NCI-H226 (cell line): ENCODE measurements at regions not wholly inside any gene's neighbourhood (a gene's known extent, or its start where the extent isn't known, plus 50 kb on each side); places are given as distances from the start of the nearest gene placed in this dataset.
"Not testable (repeated sequence)": the region's sequence is repeated elsewhere in the genome, so short reads cannot be mapped to it uniquely, and the experiment has no call there.

Experiments
- DNase-seq: peaks from one replicate; pipeline ENCODE4 v3.0.0-alpha.2; 2015

DNA sequence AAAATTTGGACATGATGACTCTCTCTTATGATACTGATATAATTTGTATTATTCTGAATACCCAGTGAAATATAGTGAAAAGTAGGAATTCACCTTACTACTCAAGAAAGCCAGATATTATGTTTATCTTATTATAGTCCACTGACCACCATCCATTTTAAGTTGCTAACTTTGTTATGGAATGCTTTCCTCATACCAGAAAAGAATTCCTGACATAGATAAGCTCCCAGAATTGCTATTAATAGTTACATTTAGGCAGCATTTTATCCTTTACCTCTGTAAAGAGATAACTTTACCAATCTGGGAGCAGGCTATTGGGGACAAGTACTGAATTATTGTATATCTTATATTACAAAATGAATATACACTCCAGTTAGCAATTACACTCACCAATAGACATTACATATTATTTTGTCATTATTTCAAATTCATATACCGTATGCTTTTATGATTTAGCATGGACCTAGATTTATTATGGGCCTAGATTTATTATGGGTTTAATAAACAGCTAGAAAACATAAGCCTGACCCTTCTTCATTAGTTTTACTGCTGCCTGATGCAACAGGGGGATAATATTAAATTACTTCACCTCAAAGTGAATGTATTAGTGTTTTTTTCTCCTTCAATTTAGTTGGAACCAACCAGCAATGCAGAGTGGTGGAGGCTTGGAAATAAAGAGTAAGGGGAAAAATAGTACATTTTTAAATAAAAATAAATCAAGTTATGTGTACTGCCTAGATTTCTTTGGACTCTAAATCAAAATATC lies 1886.1 kb downstream of the PCDH9 start:
- DNase-seq: peak; percentile 32

DNA sequence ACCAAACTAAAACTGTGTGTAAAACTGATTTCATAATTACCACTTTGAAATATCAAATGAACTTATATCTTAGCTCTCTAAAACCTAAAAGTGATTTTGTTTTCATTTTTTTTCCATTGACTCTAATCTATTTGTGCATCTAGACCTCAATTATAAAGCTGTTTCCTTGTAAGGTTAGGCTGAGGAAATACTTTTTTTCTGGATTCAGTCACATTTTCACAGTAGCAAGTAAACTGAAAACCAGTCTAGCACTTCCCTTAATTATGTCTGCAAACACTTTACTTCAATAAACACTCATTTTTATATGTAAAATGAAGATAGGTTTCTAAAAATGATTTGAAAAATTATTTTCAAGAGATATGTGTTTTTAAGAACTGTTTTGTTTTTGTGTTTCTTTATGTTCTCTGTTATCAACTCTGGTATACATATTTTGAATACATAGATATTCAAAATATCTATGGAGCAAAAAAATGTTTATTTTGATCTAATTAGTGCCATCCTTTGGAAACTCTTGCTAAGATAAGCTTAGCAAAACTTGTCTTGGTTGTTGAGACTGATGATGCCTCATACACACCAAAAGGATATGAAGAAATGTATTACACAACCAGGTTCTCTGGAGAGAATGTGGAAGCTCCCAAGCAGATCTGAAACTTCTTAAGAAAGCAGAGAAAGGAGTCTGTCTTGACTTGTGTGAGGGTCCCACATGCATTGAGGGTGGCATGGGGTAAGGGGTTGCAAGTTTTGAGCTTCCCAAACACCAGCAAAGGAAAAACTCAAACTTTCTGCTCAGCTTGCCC lies 1887.4 kb downstream of the PCDH9 start:
- DNase-seq: peak; percentile 11

DNA sequence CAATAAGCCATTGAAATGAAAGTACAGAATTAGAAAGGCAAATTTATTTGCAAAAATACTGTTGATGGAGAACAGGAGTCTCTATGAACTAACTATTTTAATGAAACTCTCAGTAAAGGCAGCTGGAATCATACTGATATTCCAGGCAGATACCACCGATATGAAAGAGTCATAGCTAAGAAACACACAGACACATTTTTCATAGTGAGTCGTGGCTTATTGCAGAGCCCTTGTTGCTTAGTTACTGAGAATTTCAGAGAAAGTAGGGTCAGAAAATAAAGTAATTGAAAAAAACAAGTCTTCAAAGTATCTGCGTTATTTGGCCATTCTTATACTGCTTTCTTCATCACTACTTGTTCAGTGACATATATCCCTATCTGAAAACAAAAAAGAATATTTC lies 1890.9 kb downstream of the PCDH9 start:
- DNase-seq: peak; percentile 16

DNA sequence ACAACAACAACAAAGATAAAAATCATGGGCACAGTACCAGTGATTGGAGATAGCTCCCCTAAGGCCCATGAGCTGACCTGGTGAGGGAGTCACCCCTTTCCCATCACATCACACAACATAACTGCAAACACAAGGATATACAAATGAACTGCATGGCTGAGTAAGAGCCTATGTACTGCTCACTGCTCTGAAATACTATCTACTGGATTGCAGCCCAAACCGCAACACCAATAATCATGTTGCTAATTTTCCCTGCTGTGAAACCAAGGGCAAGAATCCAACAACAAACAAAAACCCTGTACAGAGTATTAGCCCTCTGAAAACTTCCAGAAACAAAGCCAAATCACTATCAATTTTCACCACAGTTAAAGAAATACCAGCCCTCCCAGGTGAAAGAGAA lies 1893.2 kb downstream of the PCDH9 start:
- no peak for DNase-seq

DNA sequence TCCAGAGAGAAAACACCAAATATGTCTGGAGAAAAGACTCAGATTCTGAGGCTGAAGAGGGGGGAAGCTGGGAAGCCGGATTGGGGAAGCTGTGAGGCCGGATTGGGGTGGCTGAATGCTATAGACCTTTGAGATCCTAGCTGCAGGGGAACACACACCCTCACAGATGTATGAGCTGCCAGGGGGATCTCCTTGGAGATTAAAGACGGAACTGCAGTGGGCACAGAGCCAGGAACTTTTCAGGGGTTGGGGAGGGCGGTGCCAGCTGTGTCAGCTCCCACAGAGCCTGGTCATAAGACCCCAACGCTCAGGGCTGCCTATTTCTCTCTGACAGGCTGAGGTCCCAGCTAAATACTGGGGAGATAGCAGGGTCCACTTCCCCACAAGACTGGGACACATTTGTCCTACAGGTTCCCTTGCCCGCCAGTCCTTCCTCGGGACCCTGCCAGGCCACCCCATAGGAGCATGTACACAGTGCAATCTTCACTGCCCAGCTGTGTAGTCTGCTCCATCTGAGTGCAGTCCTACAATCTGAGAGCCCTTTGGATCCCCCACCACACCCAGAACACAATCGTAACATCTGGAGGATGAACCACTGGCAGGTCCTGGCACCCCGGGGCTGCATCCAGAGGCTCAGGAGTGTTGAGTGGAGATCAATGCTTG lies 1893.9 kb downstream of the PCDH9 start:
- no peak for DNase-seq

DNA sequence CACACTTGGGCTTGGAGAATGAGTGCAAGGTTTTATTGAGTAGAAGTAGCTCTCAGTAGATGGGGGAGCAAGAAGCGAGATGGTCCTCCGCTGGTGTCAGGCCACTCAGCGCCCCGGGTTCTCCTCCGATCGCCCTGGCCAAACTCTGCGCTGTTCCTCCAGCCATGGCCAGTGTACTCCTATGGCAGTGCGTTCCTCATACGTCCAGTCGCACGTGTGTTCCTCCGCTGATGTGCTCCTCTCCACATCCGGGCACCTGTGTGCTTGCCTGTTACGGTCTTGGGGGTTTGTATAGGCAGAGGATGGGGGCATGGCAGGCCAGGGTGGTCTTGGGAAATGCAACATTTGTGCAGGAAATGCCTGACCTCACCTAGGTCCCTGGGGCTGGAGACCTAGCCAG lies 1899.4 kb downstream of the PCDH9 start:
- no peak for DNase-seq

DNA sequence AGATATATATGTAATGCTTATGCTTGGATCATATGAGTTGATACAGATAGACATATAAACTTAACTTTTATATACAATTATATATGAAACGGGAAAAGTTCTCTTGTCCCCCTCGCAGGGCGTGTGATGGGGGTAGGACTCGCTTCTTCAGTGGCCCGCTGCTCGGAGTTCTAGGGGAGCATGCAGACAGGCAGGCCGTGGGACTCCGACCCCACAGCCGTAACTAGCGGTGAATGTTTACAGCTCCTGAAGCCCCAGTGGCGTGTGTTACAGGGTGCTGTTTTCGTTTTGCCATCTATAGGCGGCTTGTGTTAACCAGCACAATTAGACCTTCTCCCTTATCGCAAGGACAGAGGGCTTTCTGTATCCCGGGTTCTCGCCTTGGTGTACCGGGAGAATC lies 1899.8 kb downstream of the PCDH9 start:
- no peak for DNase-seq

DNA sequence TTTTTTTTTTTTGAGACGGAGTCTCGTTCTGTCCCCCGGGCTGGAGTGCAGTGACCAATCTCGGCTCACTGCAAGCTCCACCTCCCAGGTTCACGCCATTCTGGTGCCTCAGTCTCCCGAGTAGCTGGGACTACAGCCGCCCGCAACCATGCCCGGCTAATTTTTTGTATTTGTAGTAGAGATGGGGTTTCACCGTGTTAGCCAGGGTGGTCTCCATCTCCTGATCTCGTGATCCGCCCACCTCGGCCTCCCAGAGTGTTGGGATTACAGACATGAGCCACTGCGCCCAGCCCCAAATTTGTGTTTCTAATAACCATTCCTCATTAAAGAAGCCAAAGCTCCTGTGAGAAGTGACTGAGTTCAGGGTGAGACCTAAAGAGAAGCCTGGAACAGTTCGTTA lies 1906.9 kb downstream of the PCDH9 start:
- DNase-seq: not testable (repeated sequence)

DNA sequence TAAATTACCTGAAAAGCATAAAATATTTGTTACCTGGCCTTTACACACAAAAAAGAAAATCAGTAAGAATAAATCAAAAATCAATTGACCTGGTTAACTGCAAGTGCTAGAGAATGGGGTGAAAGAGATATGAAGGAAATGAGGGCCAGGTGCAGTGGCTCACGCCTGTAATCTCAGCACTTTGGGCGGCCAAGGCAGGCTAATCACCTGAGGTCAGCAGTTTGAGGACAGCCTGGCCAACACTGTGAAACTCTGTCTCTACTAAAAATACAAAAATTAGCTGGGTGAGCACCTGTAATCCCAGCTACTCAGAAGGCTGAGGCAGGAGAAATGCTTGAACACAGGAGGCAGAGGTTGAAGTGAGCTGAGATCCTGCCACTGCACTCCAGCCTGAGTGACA lies 1908.7 kb downstream of the PCDH9 start:
- DNase-seq: not testable (repeated sequence)

DNA sequence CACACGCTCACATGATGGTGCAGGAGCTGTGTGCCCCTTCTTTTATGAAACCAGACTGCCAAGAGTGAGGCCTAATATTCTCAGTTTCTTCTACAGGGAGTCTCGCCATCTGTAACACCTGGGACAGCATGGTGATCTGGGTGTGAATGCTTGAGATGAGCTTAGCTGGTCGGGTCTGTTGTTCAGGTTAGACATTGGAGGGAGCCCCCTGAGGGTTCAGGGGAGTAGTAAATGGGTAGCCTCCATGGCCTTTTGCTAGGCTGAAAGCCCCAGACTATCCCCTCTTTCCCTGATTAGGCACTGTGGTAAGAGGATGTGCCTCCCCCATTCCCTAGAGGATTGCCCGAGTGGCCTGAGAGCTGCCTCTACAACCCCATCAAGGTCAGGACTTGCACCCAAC lies 1916.1 kb downstream of the PCDH9 start:
- DNase-seq: no peak

DNA sequence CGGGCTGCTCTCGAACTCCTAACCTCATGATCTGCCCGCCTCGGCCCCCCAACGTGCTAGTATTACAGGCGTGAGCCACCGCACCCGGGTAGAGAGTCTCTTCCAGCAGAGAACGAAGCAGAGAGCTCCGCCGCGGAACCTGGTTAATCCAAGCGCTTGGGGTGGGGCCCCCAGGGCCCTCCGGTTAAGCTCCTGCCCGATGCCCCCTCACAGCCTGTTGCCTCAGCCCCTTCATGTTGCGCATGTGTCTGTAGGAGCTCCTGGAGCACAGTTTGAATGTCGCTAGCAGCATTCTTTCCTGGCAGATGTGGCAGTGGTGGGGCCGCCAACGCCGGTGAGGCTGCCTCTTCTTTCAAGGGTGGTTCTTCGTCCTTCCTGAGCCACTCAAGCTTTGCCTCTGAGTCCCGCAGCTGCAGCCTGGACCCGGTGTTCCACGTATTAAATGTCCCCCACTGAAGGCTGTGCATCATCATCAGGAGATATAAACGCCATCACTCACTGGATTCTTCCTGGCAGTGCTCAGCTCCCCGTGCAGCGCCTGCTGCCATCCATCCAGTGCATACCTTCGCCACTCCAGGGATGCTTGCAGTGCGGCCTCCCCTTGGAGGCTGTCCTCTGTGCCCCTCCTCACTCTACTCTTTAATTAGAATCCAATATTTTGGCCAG lies 1919.3 kb downstream of the PCDH9 start:
- DNase-seq: no peak

DNA sequence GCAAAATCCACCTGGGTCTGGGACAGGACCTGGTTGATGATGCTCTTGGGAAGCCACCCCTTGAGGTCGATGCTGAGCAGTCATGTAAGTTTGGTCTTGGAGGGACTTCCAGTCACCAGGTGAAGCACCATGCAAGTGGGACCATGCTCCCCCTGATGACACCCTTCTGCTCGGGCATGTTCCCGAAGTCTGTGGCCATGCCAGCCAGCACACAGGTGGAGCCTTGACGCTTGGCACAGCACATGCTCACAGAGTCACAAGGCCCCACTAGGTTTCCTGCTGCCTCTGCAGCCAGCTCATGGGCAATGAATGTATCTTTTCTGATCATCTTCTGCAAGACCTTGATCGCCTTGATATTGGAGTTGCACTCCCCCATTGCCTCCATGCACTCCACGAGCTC lies 1920.2 kb downstream of the PCDH9 start:
- no peak for DNase-seq

DNA sequence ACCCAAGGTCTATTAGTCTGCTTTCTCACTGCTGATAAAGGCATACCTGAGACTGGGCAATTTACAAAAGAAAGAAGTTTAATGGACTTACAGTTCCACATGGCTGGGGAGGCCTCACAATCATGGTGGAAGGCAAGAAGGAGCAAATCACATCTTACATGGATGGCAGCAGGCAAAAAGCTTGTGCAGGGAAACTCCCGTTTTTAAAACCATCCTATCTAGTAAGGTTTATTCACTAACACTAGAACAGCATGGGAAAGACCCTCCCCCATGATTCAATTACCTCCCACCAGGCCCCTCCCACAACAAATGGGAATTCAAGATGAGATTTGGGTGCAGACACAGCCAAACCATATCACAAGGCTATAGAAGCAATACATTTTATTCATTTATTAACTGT lies 1921.4 kb downstream of the PCDH9 start:
- DNase-seq: not testable (repeated sequence)

DNA sequence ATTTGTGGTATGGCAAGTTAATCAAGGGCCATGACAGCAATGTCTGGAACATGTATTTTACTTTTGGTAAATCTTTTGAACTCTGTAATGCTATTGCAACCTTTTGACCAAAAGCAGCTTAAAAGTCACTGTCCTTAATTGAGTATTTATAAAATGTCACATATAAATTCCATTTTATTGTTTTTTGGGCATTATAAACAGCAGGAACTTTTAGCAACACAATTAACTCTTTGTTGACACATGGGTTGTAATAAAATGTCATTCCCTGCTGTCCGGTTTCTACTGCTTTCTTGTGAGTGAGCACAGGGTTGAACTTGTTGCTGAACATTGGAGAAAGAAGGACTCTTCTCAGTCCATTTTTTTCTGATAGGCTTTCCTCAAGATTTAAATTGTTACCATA lies 1923.1 kb downstream of the PCDH9 start:
- DNase-seq: no peak

DNA sequence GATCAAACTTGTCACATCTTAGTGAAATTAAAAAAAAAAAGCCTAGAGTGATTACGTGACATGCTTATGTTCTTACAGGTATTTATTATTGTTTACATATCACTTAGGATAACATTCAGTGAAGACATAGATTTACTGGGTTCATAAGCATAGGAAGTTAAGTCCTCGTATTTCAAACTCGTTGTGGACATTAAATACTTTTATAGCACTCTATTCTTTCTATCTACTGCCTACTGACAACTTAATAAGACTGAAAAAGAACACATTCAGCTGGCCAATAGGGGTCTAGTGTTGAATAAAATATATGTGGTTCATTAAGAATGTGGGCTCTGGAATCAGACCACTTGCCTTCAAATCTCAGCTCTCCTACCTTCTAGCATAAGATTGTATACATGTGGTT lies 1927.4 kb downstream of the PCDH9 start:
- DNase-seq: no peak

DNA sequence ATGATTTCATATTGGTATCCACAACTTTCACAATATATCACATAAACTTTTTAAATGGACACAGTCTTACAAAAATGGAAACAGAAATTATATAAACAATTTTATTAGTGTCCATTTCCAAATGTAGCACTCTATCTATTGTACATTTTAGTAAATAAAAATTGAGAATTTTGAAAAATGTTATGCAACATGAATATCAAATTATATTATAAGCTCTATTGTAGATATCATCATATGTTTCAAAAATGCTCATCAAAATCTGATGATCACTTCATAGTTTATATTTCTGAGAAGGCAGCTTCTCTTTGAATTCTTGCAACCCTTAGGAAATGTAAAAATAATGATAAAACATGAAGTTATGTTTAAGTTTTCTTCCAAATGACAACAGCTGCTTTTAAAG lies 1928.6 kb downstream of the PCDH9 start:
- no peak for DNase-seq

DNA sequence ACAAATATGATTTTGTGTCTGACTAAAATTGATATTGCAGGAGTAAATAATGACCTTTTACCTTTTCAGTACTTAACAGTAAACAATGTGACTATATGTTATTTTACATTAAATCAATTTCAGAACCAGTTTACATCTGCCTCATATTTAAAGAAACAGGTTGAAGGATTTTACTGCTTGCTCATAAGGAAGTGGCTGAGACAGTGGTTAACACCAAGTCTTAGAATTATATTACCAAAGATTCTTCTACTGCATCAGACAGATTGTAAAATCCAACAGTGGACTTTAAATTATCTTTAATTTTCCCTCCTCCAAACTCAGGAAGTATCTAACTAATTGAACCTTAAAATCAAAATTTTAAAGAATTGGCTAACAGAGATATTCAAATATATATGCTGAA lies 1929.9 kb downstream of the PCDH9 start:
- DNase-seq: no peak

DNA sequence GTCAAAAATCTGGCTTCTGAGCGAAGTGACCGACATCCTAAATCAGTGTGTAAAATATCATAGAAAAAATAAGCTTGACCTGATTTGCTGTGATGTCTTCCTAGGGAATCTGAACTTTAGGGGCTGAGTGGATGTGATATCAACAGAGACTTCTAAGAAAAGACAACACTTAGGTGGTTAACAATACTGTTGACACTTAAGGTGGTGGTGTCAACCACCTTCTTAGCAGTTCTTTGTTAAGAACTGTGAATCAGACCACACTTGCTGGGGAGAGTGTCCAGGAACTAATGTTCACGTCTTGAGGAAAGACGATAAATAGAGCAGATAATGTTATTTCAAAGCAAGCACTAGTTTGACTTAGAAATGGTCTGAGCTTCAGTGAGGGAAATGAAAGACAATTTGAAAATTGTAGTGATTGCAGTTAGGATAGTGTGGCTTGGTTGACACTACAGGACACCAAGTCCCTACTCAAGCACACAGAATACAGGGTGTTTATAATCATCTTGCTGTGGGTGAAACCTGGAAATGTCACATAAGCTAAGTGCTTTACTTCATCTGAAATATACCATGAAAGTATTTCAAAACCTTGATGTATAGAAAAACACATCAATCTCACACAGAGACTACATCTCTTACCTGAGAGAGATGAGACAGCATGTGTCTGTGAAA lies 1936.5 kb downstream of the PCDH9 start:
- DNase-seq: no peak

DNA sequence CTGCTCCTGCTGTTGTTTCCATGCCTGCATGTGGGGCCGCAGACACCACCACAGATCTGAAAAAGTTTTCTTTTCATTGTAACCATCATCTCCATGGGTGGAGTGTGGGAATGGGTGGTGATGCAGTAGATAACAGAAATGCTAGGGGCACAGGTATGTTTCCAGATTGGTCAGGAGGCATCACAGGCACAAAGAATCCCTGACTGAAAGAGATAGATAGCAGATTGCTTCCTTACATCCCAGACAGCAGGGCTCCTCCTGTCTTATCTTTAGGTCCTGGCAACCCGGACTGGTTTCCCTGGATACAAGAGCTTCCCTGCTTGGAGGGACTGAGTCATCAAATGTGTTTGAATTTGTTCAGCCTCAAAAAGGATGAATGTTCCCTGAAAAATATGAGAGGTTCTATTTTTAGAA lies 1937.6 kb downstream of the PCDH9 start:
- DNase-seq: peak; percentile 88

DNA sequence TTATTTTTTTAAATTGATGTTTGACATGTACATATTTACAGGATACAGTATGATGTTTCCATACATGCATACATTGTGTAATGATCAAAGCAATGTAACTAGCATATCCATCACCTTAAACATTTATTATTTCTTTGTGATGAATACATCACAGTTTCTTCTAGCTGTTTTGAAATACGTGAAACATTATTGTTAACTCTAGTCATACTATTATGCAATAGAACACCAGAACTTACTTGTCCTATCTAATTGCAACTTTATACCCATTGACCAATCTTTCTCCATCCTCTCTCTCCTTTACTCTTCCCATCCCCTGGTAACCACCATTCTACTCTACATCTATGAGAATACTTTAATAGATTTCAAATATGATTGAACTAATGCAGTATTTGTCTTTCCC lies 1942.7 kb downstream of the PCDH9 start:
- DNase-seq: no peak

DNA sequence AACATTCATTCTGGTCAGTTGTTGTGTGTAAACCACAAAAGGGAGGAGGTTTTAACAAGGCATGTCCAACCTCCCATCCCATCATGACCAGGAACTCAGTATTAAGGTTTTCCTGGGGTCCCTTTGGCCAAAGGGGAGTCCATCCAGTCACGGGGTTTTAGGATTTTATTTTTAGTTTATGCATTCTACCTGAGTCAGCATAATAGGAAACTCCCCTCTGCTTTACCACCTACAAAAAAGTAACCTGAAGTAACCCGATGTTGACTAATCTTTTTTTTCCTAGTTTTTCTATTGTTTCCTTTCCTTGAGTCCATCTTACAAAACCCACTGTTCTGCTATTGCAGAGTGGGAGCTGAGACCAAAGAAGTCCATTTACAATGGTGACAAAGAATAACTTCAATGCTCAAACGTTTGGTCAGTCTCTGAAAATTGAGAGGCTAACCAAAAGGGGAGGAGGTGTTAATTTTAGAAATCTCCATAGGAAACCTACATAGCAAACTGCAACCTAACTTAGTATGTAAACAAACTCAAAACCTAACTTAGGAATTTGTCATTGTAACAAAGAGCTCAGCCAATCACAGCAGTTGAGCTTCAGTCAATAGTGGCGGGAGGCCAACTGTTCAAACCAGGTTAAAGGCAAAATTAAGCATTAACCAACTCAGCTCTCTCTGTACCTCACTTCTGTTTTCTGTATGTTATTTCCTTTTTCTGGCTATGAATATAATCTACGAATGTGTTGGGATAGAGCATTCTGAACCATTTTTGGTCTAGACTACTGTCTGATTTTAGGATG lies 1954.1 kb downstream of the PCDH9 start:
- DNase-seq: no peak

DNA sequence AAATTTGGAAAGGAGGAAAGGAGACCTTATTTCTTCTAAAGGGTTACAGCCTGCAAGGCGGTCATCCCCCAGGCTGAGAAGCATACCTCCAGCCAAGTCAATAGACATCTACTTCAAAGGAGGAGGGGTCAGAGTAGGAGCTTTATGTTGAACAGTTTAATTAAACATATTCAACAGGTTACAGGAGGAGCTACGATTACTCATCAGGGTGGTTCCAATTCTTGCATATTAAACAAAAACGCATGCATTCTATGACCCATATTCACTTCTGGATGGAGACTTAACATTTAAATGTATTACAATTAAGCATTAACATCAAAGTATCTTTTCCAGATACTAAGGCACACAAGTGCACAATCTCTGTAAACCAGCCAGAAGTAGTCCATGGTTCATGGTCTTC lies 1955.0 kb downstream of the PCDH9 start:
- DNase-seq: no peak
